Small intestine (tissue), 7 donors: ENCODE measurements at regions not wholly inside any gene's neighbourhood (a gene's known extent, or its start where the extent isn't known, plus 50 kb on each side); places are given as distances from the start of the nearest gene placed in this dataset.

Source experiments
- DNase-seq, 2 donors: peaks; one replicate each; pipeline versions ENCODE4 v3.0.0 to v3.0.0-alpha.2; 2013
- FAIRE-seq: peaks from 2 replicates; lab custom pipeline; 2012; peaks lifted over from hg19 to GRCh38; lab: Jason Lieb, UNC
- H3K27ac ChIP-seq, 3 donors: one replicate each; pipeline ENCODE4 v1.5.1; 2013; ENCODE audit warnings: low read length in 2 of 3, mild to moderate bottlenecking in 2 of 3, control low read depth in 1 of 3, inconsistent platforms in 1 of 3, low read depth in 1 of 3, moderate library complexity in 1 of 3
- H3K27me3 ChIP-seq, 3 donors: one replicate each; pipeline ENCODE4 v1.6.1; 2013; ENCODE audit warnings: low read length in 3 of 3, inconsistent platforms in 1 of 3; ENCODE audit not compliant: control insufficient read depth in 3 of 3, insufficient read depth in 3 of 3
- H3K36me3 ChIP-seq, 3 donors: one replicate each; pipeline ENCODE4 v1.6.1; 2013; ENCODE audit warnings: low read length in 3 of 3, inconsistent platforms in 1 of 3, low read depth in 1 of 3, mild to moderate bottlenecking in 1 of 3, moderate library complexity in 1 of 3; ENCODE audit not compliant: control insufficient read depth in 3 of 3, insufficient read depth in 2 of 3
- H3K4me1 ChIP-seq, 3 donors: one replicate each; pipeline ENCODE4 v1.6.1; 2013; ENCODE audit warnings: low read length in 2 of 3, inconsistent platforms in 1 of 3, low read depth in 1 of 3, mild to moderate bottlenecking in 1 of 3, moderate library complexity in 1 of 3; ENCODE audit not compliant: control insufficient read depth in 3 of 3, insufficient read depth in 2 of 3
- H3K4me3 ChIP-seq, 3 donors: one replicate each; pipeline ENCODE4 v1.5.1; 2013; ENCODE audit warnings: low read length in 3 of 3, control low read depth in 1 of 3, inconsistent platforms in 1 of 3, low read depth in 1 of 3, mild to moderate bottlenecking in 1 of 3, moderate library complexity in 1 of 3
- H3K9me3 ChIP-seq, 2 donors: one replicate each; pipeline ENCODE4 v1.6.1; 2013; ENCODE audit warnings: low read depth in 1 of 2, low read length in 1 of 2; ENCODE audit not compliant: control insufficient read depth in 2 of 2, insufficient read depth in 1 of 2
- WGBS, 3 donors: extraction: QIAGEN DNeasy Blood & Tissue Kit; methylation state at CpG; one replicate each; pipeline ENCODE4 v1.1.7; 2013; 5-methylcytosine and 5-hydroxymethylcytosine counted together
- donor health status: healthy with polysubstance abuse.
- donor health status: control.
- donor health status: control.
- donor health status: Bipolar disorder and iron deficiency.
- donor health status: healthy.

GRCh38 chr7:98526059-98526458 lies 91.0 kb upstream of the NPTX2 start:
- 86 to 89% (median 87%) methylated on average over 10 of the region's 10 CpGs for WGBS, 3 donors
- FAIRE-seq, result no peak
- Histone ChIP-seq H3K4me3 (no peak overlapping the region), H3K36me3 (no peaks in the 10 kb centered on the region), H3K4me1 (no peaks in the 10 kb centered on the region), H3K27ac (no peak overlapping the region), H3K9me3 (peaks cover 0 to 8% of the 10 kb centered on the region in 2 donors), H3K27me3 (no peaks in the 10 kb centered on the region)
- no peak for DNase-seq

- no peak overlapping the region for H3K27ac ChIP-seq
- H3K36me3 ChIP-seq, result no peaks in the 10 kb centered on the region
- no peaks in the 10 kb centered on the region for H3K4me1 ChIP-seq
- 84 to 89% (median 85%) methylated on average over 12 of the region's 12 CpGs for WGBS, 3 donors
- DNase-seq, result no peak
- H3K27me3 ChIP-seq, result no peaks in the 10 kb centered on the region
- peaks cover 0 to 4% of the 10 kb centered on the region in 2 donors for H3K9me3 ChIP-seq
- H3K4me3 ChIP-seq, result no peak overlapping the region
- no peak for FAIRE-seq
Observed at GRCh38 chr7:98521089-98521692, 95.9 kb upstream of the NPTX2 start.

- H3K36me3 ChIP-seq, result no peaks in the 10 kb centered on the region
- H3K27ac ChIP-seq, result no peak overlapping the region
- WGBS, 3 donors, result 77 to 88% (median 80%) methylated on average over 10 of the region's 10 CpGs
- DNase-seq (no peak), FAIRE-seq (no peak)
- peaks cover 0 to 4% of the 10 kb centered on the region in 2 donors for H3K9me3 ChIP-seq
- H3K4me1 ChIP-seq, result no peaks in the 10 kb centered on the region
- H3K4me3 ChIP-seq, result no peak overlapping the region
- H3K27me3 ChIP-seq, result no peaks in the 10 kb centered on the region
Observed at GRCh38 chr7:98520356-98520951, 96.6 kb upstream of the NPTX2 start.

- 82 to 84% (median 83%) methylated on average over 24 to 25 of the region's 25 CpGs for WGBS, 3 donors
- Histone ChIP-seq H3K4me1 (no peaks in the 10 kb centered on the region), H3K9me3 (peaks cover 0 to 4% of the 10 kb centered on the region in 2 donors), H3K36me3 (no peaks in the 10 kb centered on the region), H3K27ac (no peak overlapping the region), H3K27me3 (no peaks in the 10 kb centered on the region), H3K4me3 (no peak overlapping the region)
- DNase-seq, result no peak
- FAIRE-seq, result no peak
Observed at GRCh38 chr7:98518159-98518947, 98.7 kb upstream of the NPTX2 start.

- Histone ChIP-seq H3K4me3 (no peak overlapping the region), H3K27me3 (no peaks in the 10 kb centered on the region), H3K9me3 (no peaks in the 10 kb centered on the region), H3K4me1 (no peaks in the 10 kb centered on the region), H3K36me3 (no peaks in the 10 kb centered on the region), H3K27ac (no peak overlapping the region)
- WGBS, 3 donors, result 81 to 87% (median 85%) methylated on average over 4 of the region's 4 CpGs
- no peak for DNase-seq
- FAIRE-seq, result no peak
Observed at GRCh38 chr7:98515201-98515600, 101.9 kb upstream of the NPTX2 start.

GRCh38 chr7:98514211-98515031 lies 102.7 kb upstream of the NPTX2 start:
- no peak for FAIRE-seq
- no peak for DNase-seq

GRCh38 chr7:98511175-98511574 lies 105.9 kb upstream of the NPTX2 start:
- FAIRE-seq (no peak), DNase-seq (no peak)
- H3K9me3 ChIP-seq, result no peaks in the 10 kb centered on the region
- H3K4me1 ChIP-seq, result no peaks in the 10 kb centered on the region
- H3K27me3 ChIP-seq, result peaks cover 0 to 3% (median 0%) of the 10 kb centered on the region in 3 donors
- H3K36me3 ChIP-seq, result no peaks in the 10 kb centered on the region
- WGBS, 3 donors, result 85 to 93% (median 90%) methylated on average over 5 of the region's 5 CpGs
- no peak overlapping the region for H3K27ac ChIP-seq
- no peak overlapping the region for H3K4me3 ChIP-seq

More at GRCh38 chr7:98514211-98515031, 102.7 kb upstream of the NPTX2 start:
- H3K27ac ChIP-seq, result no peak overlapping the region
- H3K9me3 ChIP-seq, result no peaks in the 10 kb centered on the region
- H3K36me3 ChIP-seq, result no peaks in the 10 kb centered on the region
- 71 to 74% (median 72%) methylated on average over 16 of the region's 16 CpGs for WGBS, 3 donors
- H3K4me3 ChIP-seq, result no peak overlapping the region
- no peaks in the 10 kb centered on the region for H3K4me1 ChIP-seq
- H3K27me3 ChIP-seq, result no peaks in the 10 kb centered on the region

GRCh38 chr7:98509836-98510235 lies 107.2 kb upstream of the NPTX2 start:
- 48 to 64% (median 54%) methylated on average over 6 of the region's 6 CpGs for WGBS, 3 donors
- H3K36me3 ChIP-seq, result no peaks in the 10 kb centered on the region
- no peaks in the 10 kb centered on the region for H3K4me1 ChIP-seq
- no peak overlapping the region for H3K4me3 ChIP-seq
- H3K9me3 ChIP-seq, result no peaks in the 10 kb centered on the region
- FAIRE-seq, result no peak
- no peak for DNase-seq
- peaks cover 0 to 3% (median 0%) of the 10 kb centered on the region in 3 donors for H3K27me3 ChIP-seq
- H3K27ac ChIP-seq, result no peak overlapping the region
